Osteocyte (in vitro differentiated cells): ENCODE measurements at regions not wholly inside any gene's neighbourhood (a gene's known extent, or its start where the extent isn't known, plus 50 kb on each side); places are given as distances from the start of the nearest gene placed in this dataset.

Source experiments
- DNase-seq: peaks from one replicate; pipeline ENCODE4 v3.0.0; 2021; ENCODE audit warnings: mixed read lengths; ENCODE audit not compliant: unreplicated experiment; ENCODE audit errors: extremely low spot score
- H3K27ac Mint-ChIP-seq: one replicate; pipeline ENCODE4 v1.8.0; 2021; ENCODE audit warnings: mild to moderate bottlenecking, mixed read lengths; ENCODE audit not compliant: unreplicated experiment
- H3K27me3 Mint-ChIP-seq: one replicate; pipeline ENCODE4 v1.8.0; 2021; ENCODE audit warnings: mixed read lengths; ENCODE audit not compliant: unreplicated experiment
- H3K36me3 Mint-ChIP-seq: one replicate; pipeline ENCODE4 v1.8.0; 2021; ENCODE audit warnings: mixed read lengths; ENCODE audit not compliant: unreplicated experiment
- H3K4me1 Mint-ChIP-seq: one replicate; pipeline ENCODE4 v1.8.0; 2021; ENCODE audit warnings: mixed read lengths; ENCODE audit not compliant: unreplicated experiment
- H3K4me3 Mint-ChIP-seq: one replicate; pipeline ENCODE4 v1.8.0; 2021; ENCODE audit warnings: mild to moderate bottlenecking, moderate library complexity, mixed read lengths; ENCODE audit not compliant: unreplicated experiment
- H3K9me3 Mint-ChIP-seq: one replicate; pipeline ENCODE4 v1.8.0; 2021; ENCODE audit warnings: mixed read lengths; ENCODE audit not compliant: unreplicated experiment
- CTCF ChIP-seq: fragments of 200-600 bp; sonication (generic); IDR thresholded peaks from 2 replicates; pipeline ENCODE4 v1.5.0; 2021; ENCODE audit warnings: antibody characterized with exemption, mild to moderate bottlenecking, moderate library complexity

GRCh38 chr2:128378231-128379020 lies 59.8 kb upstream of the HS6ST1 start:
- H3K4me1 Mint-ChIP-seq = peaks cover 45% of the 10 kb centered on the region
- no peak overlapping the region for H3K27ac Mint-ChIP-seq
- no peaks in the 10 kb centered on the region for H3K27me3 Mint-ChIP-seq
- H3K9me3 Mint-ChIP-seq = no peaks in the 10 kb centered on the region
- no peaks in the 10 kb centered on the region for H3K36me3 Mint-ChIP-seq
- H3K4me3 Mint-ChIP-seq = no peak overlapping the region
- DNase-seq = no peak
- TF ChIP-seq CTCF = no peak

DNA sequence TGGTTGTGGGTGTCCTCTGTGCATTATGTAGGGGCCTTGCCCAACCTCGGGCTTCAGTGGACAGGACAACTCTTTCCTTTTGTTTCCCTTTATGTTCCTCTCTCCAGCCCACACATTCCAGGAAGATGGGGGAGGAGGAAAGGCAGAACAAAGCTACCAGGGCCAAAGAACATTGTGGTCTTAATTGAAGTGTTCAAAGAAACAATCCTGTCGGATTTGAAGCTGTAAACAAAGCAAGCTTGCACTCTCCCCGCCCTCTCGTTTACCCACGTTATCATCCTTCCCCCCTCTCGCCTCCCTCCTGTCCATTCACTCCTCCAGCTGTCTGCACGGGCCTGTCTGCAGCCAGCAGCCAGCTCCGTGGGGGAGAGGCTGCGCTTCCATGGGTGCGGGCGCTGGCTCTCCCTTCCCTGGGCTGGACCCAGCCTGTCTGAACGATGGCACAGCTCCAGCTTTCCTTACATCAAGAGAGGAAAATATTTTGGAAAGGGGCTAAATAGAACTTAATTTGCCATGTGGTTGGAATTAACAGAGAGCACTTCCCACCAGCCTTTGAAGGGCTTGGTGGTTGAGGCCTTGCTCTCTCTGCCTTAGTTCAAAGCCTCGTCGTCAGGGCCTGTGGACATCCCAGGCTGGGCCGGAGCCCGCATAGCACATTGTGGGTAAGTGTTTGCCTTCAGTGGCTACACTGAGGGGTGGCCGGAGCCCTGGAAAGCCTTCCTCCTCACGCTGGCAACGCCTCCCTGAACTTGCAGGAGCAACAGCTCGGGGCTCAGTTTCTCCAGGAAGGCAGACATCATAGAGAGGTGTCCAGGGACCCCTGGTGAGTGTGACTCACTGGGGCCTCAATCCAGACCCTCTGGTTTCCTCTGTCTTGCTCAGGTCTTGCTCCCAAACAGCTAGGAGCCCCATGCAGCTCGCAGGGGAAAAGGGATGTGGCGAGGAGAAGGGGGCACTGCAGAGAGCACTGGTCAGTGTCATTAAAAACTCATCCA lies 60.6 kb upstream of the HS6ST1 start:
- Mint-ChIP-seq H3K9me3 (no peaks in the 10 kb centered on the region), H3K4me3 (no peak overlapping the region), H3K27me3 (no peaks in the 10 kb centered on the region), H3K4me1 (peaks cover 36% of the 10 kb centered on the region), H3K27ac (peak overlapping the region; percentile 47), H3K36me3 (no peaks in the 10 kb centered on the region)
- DNase-seq = no peak
- TF ChIP-seq CTCF = no peak

DNA sequence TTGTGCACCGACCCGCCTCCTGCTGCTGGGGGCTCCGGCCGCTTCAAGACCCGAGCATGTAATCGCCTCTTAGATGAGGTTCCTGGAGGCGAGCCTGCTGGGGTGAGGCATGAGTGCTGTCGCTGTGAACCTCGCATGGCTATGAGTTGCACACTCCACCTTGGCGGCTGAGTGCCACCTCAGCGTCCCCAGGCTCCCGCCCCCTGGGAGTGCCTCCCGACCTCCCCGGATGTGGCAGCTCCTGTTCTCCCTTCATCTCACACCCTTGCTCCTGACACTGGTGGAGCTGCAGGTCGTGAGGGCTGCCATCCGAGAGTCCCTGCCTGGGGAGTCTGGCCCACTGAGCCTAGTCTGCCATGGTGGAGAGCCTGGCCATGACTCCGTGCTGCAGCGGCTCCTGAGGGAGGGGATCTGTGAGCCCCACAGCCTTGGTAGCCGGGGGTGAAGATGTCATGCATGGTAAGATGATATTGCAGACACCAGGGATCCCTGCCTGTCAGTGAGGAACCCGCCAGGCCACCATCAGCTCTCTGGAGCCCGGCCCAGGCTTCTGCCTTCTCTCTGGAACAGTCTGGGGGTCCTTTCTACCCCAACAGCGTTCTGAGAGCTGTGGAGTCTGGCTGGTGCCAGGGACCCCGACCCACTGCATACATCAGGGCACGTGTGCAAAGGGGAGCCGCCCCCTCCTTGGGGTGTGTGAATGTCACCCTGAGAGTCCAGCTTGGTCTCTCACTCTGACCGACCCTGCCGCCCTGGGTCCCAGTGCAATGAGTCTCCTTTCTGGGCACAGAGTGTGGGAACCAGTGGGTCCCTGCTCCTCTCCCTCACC lies 61.6 kb upstream of the HS6ST1 start:
- Mint-ChIP-seq H3K36me3 (no peaks in the 10 kb centered on the region), H3K4me3 (no peak overlapping the region)

More for the DNA sequence above, 61.6 kb upstream of the HS6ST1 start:
- Mint-ChIP-seq H3K4me1 (peaks cover 31% of the 10 kb centered on the region), H3K27me3 (no peaks in the 10 kb centered on the region), H3K27ac (no peak overlapping the region), H3K9me3 (no peaks in the 10 kb centered on the region)
- no peak for TF ChIP-seq CTCF
- DNase-seq = no peak
